Coronary artery (tissue), 2 donors: ENCODE measurements at regions not wholly inside any gene's neighbourhood (a gene's known extent, or its start where the extent isn't known, plus 50 kb on each side); places are given as distances from the start of the nearest gene placed in this dataset.

Experiments
- DNase-seq: peaks from one replicate; pipeline ENCODE4 v3.0.0-alpha.2; 2017; ENCODE audit warnings: low spot score
- H3K27ac ChIP-seq, 2 donors: fragments of 200-600 bp; sonication (generic); one replicate each; pipeline ENCODE4 v1.5.1; 2016 to 2019
- H3K4me3 ChIP-seq: fragments of 200-600 bp; sonication (generic); 2 replicates; pipeline ENCODE4 v1.5.1; 2016; ENCODE audit warnings: mild to moderate bottlenecking, moderate library complexity
- TF ChIP-seq, protein P1 (sequence below): fragments of 200-600 bp; sonication (generic); IDR thresholded peaks from one replicate; pipeline ENCODE4 v1.5.1; 2019; ENCODE audit warnings: antibody characterized with exemption

DNA sequence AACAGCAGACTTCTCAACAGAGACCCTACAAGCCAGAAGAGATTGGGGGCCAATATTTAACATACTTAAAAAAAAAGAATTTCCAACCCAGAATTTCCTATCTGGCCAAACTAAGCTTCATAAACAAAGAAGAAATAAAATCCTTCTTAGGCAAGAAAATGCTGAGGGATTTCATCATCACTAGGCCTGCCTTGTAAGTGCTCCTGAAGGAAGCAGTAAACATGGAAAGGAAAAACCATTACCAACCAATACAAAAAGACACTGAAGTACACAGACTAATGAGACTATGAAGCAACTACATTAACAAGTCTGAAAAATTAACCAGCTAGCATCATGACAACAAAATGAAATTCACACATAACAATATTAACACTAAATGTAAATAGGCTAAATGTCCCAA, 947.9 kb upstream of the CHORDC1 start:
- no peak overlapping the region for H3K27ac ChIP-seq
- TF ChIP-seq, protein P1, sequence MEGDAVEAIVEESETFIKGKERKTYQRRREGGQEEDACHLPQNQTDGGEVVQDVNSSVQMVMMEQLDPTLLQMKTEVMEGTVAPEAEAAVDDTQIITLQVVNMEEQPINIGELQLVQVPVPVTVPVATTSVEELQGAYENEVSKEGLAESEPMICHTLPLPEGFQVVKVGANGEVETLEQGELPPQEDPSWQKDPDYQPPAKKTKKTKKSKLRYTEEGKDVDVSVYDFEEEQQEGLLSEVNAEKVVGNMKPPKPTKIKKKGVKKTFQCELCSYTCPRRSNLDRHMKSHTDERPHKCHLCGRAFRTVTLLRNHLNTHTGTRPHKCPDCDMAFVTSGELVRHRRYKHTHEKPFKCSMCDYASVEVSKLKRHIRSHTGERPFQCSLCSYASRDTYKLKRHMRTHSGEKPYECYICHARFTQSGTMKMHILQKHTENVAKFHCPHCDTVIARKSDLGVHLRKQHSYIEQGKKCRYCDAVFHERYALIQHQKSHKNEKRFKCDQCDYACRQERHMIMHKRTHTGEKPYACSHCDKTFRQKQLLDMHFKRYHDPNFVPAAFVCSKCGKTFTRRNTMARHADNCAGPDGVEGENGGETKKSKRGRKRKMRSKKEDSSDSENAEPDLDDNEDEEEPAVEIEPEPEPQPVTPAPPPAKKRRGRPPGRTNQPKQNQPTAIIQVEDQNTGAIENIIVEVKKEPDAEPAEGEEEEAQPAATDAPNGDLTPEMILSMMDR = no peak
- no peak for DNase-seq
- no peak overlapping the region for H3K4me3 ChIP-seq

DNA sequence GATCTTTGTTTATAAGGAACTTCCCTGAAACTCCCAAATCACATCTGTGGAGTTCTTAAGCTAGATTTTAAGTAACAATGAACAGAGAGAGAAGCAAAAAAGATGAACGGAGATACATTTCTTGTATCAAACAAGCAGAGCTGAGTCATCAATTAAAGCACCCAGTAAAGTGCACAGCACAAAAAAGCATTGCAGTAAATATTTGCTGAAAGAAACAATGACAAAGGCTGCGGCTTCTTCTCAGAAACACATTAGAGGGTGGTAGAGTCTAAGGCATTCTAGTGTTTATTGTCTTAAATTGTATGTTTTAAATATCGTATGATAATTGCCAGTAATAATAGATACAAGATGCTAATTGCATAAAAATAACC, 941.6 kb upstream of the CHORDC1 start:
- TF ChIP-seq, protein P1 = no peak
- H3K4me3 ChIP-seq = no peak overlapping the region
- no peak for DNase-seq

DNA sequence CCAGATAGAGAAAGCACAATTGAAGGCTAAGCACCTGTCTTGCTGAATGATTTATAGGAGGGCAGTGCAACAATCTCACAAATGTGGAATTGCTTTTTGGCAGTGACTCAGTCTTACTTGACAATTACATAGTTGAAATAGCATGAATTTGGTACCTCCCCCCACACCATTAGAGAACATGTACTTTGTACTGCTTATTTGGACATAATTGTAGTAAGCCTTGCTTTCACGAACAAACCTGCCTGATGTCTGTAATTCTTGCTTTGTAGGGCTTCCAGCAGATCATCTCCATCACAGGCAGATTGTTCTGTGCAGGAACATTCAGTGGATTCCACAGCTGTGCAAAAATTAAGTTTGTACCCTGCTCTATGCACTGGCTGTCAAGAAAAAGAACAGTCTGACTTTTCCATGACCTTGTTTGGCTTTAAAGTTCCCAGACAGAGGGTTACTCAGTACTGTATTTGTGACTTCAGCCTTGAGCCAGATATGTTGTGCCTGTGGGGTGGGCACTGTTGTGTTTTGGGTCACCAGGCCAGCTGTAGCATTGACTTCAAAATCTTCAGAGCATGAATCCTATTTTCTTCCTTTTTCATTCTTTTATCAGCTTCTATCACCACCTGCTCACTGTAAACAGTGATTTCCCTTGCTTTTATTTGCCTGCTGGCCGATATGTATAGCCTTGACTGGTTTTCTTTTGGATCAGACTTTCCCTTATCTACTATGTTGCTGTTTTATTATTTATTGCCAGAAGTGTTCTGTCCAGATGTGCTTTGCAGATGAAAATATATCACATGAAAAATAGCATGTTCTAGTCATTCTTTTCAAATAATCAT, 941.0 kb upstream of the CHORDC1 start:
- no peak overlapping the region for H3K4me3 ChIP-seq
- TF ChIP-seq, protein P1 = no peak
- no peak for DNase-seq
- H3K27ac ChIP-seq = peak overlapping the region; percentile 27 to 32

More for the DNA sequence above, 941.6 kb upstream of the CHORDC1 start:
- no peak overlapping the region for H3K27ac ChIP-seq

DNA sequence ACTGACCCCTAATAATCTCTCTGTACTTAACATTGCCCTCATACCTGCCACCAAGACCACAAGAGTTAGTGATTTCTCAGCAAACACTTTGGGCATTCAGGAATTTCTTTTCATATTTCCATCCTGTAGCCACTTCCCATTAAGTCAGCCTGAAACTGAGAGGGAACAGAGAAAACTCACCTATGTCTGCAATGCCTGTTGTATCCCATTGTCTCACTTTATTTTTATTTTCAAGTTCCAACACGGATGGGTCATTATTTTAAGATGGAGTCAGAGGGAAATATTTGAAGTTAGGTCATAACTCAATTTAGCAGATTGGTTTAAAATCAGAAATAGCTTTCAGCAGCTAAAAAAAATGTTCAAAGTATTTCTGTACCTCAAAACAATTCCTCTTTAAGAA, 937.8 kb upstream of the CHORDC1 start:
- DNase-seq = no peak
- TF ChIP-seq, protein P1 = no peak
- no peak overlapping the region for H3K27ac ChIP-seq
- no peak overlapping the region for H3K4me3 ChIP-seq

DNA sequence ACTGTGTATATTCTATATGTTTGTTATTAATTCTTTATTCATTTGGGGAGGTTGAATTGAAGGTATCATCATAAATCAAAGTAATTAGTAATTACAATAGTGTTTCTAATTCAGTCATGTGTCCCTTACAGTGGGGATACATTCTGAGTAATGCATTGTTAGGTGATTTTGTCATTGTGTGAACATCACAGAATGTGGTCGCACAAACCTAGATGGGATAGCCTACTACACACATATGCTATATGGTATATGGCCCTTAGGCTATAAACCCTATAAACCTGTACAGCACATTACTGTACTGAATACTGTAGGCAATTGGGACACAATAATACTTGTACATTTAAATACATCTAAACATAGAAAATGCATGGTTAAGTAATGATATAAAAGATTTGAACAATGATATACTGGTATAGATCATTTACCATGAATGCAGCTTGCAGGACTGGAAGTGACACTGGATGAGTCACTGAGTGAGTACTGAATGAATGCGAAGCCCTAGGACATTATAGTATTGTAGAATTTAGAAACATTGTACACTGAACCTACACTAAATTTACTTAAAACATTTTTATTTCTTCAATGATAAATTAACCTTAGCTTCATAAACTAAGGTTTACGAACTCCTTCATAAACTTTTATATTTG, 936.2 kb upstream of the CHORDC1 start:
- TF ChIP-seq, protein P1 = no peak
- no peak overlapping the region for H3K4me3 ChIP-seq
- no peak for DNase-seq
- no peak overlapping the region for H3K27ac ChIP-seq

DNA sequence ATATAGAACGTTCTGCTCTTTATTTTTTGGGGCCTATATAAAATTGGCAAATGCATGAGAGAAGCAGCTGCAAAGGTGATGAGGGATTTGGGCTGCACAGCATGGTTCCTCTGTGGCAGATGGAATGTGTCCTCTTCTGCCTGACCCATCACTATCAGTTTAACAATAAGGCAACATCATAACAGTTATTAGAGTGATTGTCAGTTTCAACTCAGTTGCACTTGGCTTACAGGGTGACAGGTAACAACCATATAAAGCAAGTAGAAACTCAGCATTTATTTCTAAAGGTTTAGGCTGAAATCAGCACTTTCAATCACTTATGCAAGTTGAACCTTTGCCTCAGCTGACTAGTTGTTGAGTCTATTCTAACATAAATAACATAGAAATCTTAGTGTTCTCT, 935.4 kb upstream of the CHORDC1 start:
- Histone ChIP-seq H3K27ac (no peak overlapping the region), H3K4me3 (no peak overlapping the region)
- TF ChIP-seq, protein P1 = no peak
- DNase-seq = no peak

DNA sequence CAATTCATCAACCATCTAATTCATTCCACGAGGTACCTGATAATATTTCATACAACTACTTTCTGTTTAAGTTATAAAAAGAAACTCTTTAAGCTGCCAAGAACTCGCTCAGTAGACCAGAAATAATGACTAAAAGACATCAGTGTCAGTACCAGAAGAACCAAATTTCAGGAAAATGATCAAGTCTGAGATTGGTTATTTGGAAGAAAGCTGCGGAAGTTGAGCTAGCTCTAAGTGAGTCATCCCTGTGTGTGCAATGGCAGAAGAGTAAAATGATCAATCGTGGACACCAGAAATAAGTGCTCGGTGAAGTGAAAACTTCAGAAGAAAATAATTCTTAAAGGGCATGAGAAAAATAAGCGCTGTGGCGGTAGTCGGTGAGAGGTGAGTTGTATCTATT, 933.2 kb upstream of the CHORDC1 start:
- Histone ChIP-seq H3K27ac (no peak overlapping the region), H3K4me3 (no peak overlapping the region)
- TF ChIP-seq, protein P1 = no peak
- DNase-seq = no peak
